GM12878 (cell line): ENCODE measurements at regions not wholly inside any gene's neighbourhood (a gene's known extent, or its start where the extent isn't known, plus 50 kb on each side); places are given as distances from the start of the nearest gene placed in this dataset.

Experiments
- NR2C2 ChIP-seq: IDR thresholded peaks from 2 replicates; pipeline ENCODE4 v1.6.1; 2011; ENCODE audit warnings: borderline replicate concordance, low read depth; ENCODE audit not compliant: control insufficient read depth, insufficient read length
- POLR2AphosphoS5 ChIP-seq: IDR thresholded peaks from 2 replicates; pipeline ENCODE4 v1.6.1; 2011; ENCODE audit warnings: mild to moderate bottlenecking, low read length, inconsistent platforms
- SP1 ChIP-seq: IDR thresholded peaks from one replicate; pipeline ENCODE4 v1.6.1; 2011; ENCODE audit warnings: low read depth, low read length
- TBL1XR1 ChIP-seq: IDR thresholded peaks from 2 replicates; pipeline ENCODE4 v1.6.1; 2012; ENCODE audit warnings: low read depth, low read length, improper control_type of control experiment
- TF ChIP-seq, protein P1 (sequence below), 3 experiments: IDR thresholded peaks in 2 of 3; conservative IDR thresholded peaks in 1 of 3; 2 replicates each; pipeline ENCODE4 v1.5.1; 2011; ENCODE audit warnings: low read depth in 3 of 3, low read length in 3 of 3, mild to moderate bottlenecking in 3 of 3, control low read depth in 2 of 3, moderate library complexity in 2 of 3, inconsistent platforms in 1 of 3, mixed read lengths in 1 of 3; ENCODE audit not compliant: control insufficient read depth in 2 of 3, insufficient read depth in 1 of 3; ENCODE audit errors: extremely low read depth in 1 of 3
- TF ChIP-seq, protein P2 (sequence below): fragments of 450-650 bp; formaldehyde crosslinking; IDR thresholded peaks from 2 replicates; pipeline ENCODE4 v1.4.0; 2020; ENCODE audit warnings: mild to moderate bottlenecking, moderate library complexity

DNA sequence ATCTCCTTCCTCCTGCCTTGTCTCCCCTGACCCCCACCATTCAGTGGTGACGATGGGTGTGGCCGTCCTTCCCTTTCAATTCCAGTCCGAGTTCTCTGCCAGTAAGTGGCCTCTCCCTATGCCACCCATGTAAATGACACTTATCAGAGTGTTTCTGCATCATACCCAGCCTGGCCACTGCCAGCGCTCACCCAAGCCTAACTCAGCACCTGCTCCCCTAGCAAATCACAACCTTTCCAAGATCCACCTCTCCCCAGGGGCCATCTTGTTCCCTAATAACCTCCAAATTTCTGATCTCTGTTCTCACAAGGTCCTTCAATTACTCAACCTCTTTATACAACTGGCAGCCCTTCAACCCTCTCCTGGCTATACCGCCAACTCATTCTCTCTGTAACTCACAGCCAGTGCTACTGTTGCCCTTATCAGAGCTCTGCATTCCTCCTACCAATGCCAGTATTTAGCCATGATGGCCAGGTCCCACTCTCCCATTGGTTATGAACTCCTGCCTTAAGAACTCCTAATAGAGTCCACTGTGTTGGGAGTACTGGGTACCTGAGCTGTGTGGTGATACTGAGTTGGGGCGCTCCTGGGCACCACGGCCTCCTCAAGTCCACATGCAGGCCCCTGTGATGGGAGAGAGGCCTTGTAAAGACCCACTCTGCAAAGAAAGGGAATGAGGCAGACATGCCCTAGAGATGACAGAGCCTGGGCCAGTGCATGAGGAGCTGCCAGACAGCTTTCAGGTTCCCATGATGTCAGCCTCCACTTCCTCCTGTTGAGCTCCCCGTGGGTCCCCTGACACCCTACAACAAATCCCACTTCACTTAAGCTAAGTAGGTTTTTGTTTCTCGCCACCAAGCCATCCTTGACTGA, 187.4 kb upstream of the RREB1 start:
- TF ChIP-seq SP1: no peak
- TF ChIP-seq POLR2AphosphoS5: no peak
- TF ChIP-seq, protein P1, sequence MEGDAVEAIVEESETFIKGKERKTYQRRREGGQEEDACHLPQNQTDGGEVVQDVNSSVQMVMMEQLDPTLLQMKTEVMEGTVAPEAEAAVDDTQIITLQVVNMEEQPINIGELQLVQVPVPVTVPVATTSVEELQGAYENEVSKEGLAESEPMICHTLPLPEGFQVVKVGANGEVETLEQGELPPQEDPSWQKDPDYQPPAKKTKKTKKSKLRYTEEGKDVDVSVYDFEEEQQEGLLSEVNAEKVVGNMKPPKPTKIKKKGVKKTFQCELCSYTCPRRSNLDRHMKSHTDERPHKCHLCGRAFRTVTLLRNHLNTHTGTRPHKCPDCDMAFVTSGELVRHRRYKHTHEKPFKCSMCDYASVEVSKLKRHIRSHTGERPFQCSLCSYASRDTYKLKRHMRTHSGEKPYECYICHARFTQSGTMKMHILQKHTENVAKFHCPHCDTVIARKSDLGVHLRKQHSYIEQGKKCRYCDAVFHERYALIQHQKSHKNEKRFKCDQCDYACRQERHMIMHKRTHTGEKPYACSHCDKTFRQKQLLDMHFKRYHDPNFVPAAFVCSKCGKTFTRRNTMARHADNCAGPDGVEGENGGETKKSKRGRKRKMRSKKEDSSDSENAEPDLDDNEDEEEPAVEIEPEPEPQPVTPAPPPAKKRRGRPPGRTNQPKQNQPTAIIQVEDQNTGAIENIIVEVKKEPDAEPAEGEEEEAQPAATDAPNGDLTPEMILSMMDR (IDR thresholded peaks at IDR 0.05 in 2 of 3, conservative IDR thresholded peaks at IDR 0.05 in 1 of 3; ENCODE audit: control insufficient read depth in 2 of 3, extremely low read depth in 1 of 3, insufficient read depth in 1 of 3, low read depth in 3 of 3, low read length in 3 of 3): no peak
- TF ChIP-seq, protein P2, sequence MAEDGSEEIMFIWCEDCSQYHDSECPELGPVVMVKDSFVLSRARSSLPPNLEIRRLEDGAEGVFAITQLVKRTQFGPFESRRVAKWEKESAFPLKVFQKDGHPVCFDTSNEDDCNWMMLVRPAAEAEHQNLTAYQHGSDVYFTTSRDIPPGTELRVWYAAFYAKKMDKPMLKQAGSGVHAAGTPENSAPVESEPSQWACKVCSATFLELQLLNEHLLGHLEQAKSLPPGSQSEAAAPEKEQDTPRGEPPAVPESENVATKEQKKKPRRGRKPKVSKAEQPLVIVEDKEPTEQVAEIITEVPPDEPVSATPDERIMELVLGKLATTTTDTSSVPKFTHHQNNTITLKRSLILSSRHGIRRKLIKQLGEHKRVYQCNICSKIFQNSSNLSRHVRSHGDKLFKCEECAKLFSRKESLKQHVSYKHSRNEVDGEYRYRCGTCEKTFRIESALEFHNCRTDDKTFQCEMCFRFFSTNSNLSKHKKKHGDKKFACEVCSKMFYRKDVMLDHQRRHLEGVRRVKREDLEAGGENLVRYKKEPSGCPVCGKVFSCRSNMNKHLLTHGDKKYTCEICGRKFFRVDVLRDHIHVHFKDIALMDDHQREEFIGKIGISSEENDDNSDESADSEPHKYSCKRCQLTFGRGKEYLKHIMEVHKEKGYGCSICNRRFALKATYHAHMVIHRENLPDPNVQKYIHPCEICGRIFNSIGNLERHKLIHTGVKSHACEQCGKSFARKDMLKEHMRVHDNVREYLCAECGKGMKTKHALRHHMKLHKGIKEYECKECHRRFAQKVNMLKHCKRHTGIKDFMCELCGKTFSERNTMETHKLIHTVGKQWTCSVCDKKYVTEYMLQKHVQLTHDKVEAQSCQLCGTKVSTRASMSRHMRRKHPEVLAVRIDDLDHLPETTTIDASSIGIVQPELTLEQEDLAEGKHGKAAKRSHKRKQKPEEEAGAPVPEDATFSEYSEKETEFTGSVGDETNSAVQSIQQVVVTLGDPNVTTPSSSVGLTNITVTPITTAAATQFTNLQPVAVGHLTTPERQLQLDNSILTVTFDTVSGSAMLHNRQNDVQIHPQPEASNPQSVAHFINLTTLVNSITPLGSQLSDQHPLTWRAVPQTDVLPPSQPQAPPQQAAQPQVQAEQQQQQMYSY: no peak
- TF ChIP-seq TBL1XR1: no peak
- TF ChIP-seq NR2C2: no peak
